DOHH2 (cell line): ENCODE measurements at regions not wholly inside any gene's neighbourhood (a gene's known extent, or its start where the extent isn't known, plus 50 kb on each side); places are given as distances from the start of the nearest gene placed in this dataset.
"Not testable (repeated sequence)": the region's sequence is repeated elsewhere in the genome, so short reads cannot be mapped to it uniquely, and the experiment has no call there.

ENCODE experiments used
- H3F3A ChIP-seq: fragments of 200-600 bp; sonication (generic), shearing (Covaris generic); 2 replicates; pipeline ENCODE4 v1.6.0; 2016; ENCODE audit warnings: antibody characterized with exemption, mild to moderate bottlenecking; ENCODE audit not compliant: control insufficient read depth, insufficient read depth
- H3K27ac ChIP-seq: fragments of 200-600 bp; sonication (generic); 2 replicates; pipeline ENCODE4 v1.5.1; 2014; ENCODE audit warnings: low read depth, mild to moderate bottlenecking, low read length, moderate library complexity
- H3K27me3 ChIP-seq: fragments of 200-600 bp; sonication (generic); 2 replicates; pipeline ENCODE4 v1.6.1; 2014; ENCODE audit warnings: mild to moderate bottlenecking, low read length, mixed read lengths; ENCODE audit not compliant: control insufficient read depth
- H3K36me3 ChIP-seq: fragments of 200-600 bp; sonication (generic); 2 replicates; pipeline ENCODE4 v1.6.1; 2014; ENCODE audit warnings: mild to moderate bottlenecking, low read length, moderate library complexity, mixed read lengths; ENCODE audit not compliant: control insufficient read depth
- H3K4me1 ChIP-seq: fragments of 200-600 bp; sonication (generic); 2 replicates; pipeline ENCODE4 v1.6.1; 2014; ENCODE audit warnings: mild to moderate bottlenecking, low read length, mixed read lengths; ENCODE audit not compliant: control insufficient read depth
- H3K4me2 ChIP-seq: fragments of 200-600 bp; sonication (generic); 2 replicates; pipeline ENCODE4 v1.6.0; 2014; ENCODE audit warnings: mild to moderate bottlenecking, low read length, moderate library complexity
- H3K4me3 ChIP-seq: fragments of 200-600 bp; sonication (generic); 2 replicates; pipeline ENCODE4 v1.5.1; 2014; ENCODE audit warnings: mild to moderate bottlenecking, low read length, mixed read lengths
- H3K79me2 ChIP-seq: fragments of 200-600 bp; sonication (generic); 2 replicates; pipeline ENCODE4 v1.6.1; 2014; ENCODE audit warnings: mild to moderate bottlenecking, low read length, mixed read lengths; ENCODE audit not compliant: control insufficient read depth
- H3K9me2 ChIP-seq: fragments of 200-600 bp; sonication (generic); replicated peaks from 2 replicates; pipeline ENCODE4 v1.6.1; 2014; ENCODE audit warnings: mild to moderate bottlenecking, low read length, mixed read lengths; ENCODE audit not compliant: control insufficient read depth
- H3K9me3 ChIP-seq: fragments of 200-600 bp; sonication (generic); 2 replicates; pipeline ENCODE4 v1.6.1; 2014; ENCODE audit warnings: antibody characterized with exemption, low read length, mixed read lengths; ENCODE audit not compliant: control insufficient read depth, insufficient read depth
- H4K20me1 ChIP-seq: fragments of 200-600 bp; sonication (generic); 2 replicates; pipeline ENCODE4 v1.6.0; 2014; ENCODE audit warnings: low read depth, mild to moderate bottlenecking, antibody characterized with exemption, low read length, moderate library complexity; ENCODE audit not compliant: control insufficient read depth, insufficient read depth
- EZH2phosphoT487 ChIP-seq: fragments of 200-600 bp; sonication (generic); IDR thresholded peaks from 2 replicates; pipeline ENCODE4 v1.6.1; 2017; ENCODE audit warnings: borderline replicate concordance, mild to moderate bottlenecking, antibody characterized with exemption, low read length, moderate library complexity, mixed read lengths
- TF ChIP-seq, protein P1 (sequence below): fragments of 200-600 bp; sonication (generic); IDR thresholded peaks from one replicate; pipeline ENCODE4 v1.5.1; 2014; ENCODE audit warnings: antibody characterized with exemption, mild to moderate bottlenecking, low read depth, low read length; ENCODE audit not compliant: poor library complexity, severe bottlenecking

DNA sequence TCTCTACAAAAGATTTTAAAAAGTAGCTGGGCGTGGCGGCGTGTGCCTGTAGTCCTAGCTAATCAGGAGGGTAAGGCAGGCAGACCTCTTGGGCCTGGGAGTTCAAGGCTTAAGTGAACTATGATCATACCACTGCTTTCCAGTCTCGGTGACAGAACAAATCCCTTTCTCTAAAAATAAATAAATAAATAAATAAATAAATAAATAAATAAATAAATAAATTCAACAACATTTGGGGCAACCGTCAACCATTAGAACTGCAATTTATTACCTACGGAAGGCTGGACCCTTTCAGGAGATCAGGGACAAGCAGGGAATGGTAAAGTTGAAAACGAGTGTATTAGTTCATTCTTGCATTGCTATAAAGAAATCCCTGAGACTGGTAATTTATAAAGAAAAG lies 136.2 kb upstream of the USP9X start:
- Histone ChIP-seq H3K27me3 (no peaks in the 10 kb centered on the region), H3K9me3 (no peaks in the 10 kb centered on the region), H3F3A (no peaks in the 10 kb centered on the region), H3K27ac (no peak overlapping the region), H3K4me3 (no peak overlapping the region), H4K20me1 (no peaks in the 10 kb centered on the region), H3K4me1 (no peaks in the 10 kb centered on the region), H3K79me2 (no peaks in the 10 kb centered on the region), H3K4me2 (no peak overlapping the region), H3K9me2 (no peaks in the 10 kb centered on the region), H3K36me3 (no peaks in the 10 kb centered on the region)
- TF ChIP-seq, protein P1, sequence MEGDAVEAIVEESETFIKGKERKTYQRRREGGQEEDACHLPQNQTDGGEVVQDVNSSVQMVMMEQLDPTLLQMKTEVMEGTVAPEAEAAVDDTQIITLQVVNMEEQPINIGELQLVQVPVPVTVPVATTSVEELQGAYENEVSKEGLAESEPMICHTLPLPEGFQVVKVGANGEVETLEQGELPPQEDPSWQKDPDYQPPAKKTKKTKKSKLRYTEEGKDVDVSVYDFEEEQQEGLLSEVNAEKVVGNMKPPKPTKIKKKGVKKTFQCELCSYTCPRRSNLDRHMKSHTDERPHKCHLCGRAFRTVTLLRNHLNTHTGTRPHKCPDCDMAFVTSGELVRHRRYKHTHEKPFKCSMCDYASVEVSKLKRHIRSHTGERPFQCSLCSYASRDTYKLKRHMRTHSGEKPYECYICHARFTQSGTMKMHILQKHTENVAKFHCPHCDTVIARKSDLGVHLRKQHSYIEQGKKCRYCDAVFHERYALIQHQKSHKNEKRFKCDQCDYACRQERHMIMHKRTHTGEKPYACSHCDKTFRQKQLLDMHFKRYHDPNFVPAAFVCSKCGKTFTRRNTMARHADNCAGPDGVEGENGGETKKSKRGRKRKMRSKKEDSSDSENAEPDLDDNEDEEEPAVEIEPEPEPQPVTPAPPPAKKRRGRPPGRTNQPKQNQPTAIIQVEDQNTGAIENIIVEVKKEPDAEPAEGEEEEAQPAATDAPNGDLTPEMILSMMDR: no peak
- no peak for TF ChIP-seq EZH2phosphoT487

DNA sequence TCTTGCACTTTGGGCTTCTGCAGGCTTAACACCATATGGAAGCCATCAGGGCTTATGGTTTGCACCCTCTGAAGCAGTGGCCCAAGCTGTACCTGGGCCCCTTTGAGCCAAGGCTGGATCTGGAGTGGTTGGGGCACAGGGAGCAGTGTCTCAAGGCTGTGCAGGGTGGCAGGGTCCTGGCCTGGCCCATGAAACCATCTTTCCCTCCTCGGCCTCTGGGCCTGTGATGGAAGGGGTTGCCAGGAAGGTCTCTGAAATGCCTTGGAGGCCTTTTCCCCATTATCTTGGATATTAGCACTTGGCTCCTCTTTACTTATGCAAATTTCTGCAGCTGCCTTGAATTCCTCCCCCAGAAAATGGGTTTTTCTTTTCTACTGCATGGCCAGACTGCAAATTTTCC lies 134.7 kb upstream of the USP9X start:
- no peaks in the 10 kb centered on the region for H3F3A ChIP-seq
- H3K9me3 ChIP-seq: no peaks in the 10 kb centered on the region
- H3K4me2 ChIP-seq: no peak overlapping the region
- H3K4me1 ChIP-seq: no peaks in the 10 kb centered on the region
- no peaks in the 10 kb centered on the region for H3K36me3 ChIP-seq
- no peaks in the 10 kb centered on the region for H3K9me2 ChIP-seq
- no peaks in the 10 kb centered on the region for H3K79me2 ChIP-seq
- TF ChIP-seq, protein P1: no peak
- TF ChIP-seq EZH2phosphoT487: no peak
- H3K4me3 ChIP-seq: no peak overlapping the region
- no peaks in the 10 kb centered on the region for H3K27me3 ChIP-seq
- no peak overlapping the region for H3K27ac ChIP-seq
- H4K20me1 ChIP-seq: no peaks in the 10 kb centered on the region

DNA sequence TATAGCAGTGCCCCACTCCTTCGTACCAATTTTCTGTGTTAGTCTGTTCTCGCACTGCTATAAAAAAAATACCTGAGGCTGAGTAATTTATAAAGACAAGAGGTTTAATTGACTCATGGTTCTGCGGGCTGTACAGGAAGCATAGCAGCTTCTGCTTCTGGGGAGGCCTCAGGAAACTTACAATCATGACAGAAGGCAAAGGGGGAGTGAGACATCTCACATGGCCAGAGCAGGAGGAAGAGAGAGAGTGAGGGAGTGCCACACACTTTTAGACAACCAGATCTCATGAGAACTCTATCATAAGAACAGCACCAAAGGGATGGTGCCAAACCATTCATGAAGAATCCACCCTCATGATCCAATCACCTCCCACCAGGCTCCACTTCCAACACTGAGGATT lies 133.8 kb upstream of the USP9X start:
- H3K79me2 ChIP-seq, H3K9me2 ChIP-seq, H4K20me1 ChIP-seq, H3K4me1 ChIP-seq, H3K4me2 ChIP-seq, H3K4me3 ChIP-seq, H3F3A ChIP-seq, H3K9me3 ChIP-seq, H3K36me3 ChIP-seq, H3K27me3 ChIP-seq, H3K27ac ChIP-seq: not testable (repeated sequence)

DNA sequence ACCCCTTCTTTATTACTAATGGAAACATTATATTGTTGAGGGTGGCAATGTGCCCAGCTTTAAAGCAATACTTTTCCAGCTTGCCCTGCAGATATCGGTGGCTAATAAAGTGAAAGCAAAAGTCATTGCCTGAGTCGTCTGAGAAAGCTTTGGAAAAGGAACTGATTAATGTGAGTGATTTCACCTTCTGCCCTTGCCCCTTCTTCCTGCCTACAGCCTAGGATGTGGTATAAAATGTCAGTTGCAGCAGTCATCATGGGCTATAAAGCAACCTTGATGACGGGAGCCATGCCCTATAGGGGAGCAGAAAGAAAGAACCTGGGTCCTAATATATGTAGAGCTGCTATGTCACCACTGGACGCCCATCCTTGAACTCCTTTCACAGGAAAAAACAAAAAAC lies 132.4 kb upstream of the USP9X start:
- no peaks in the 10 kb centered on the region for H4K20me1 ChIP-seq
- H3K4me2 ChIP-seq: no peak overlapping the region
- H3K79me2 ChIP-seq: no peaks in the 10 kb centered on the region

More for the DNA sequence above, 132.4 kb upstream of the USP9X start:
- H3K36me3 ChIP-seq: no peaks in the 10 kb centered on the region
- TF ChIP-seq, protein P1: no peak
- TF ChIP-seq EZH2phosphoT487: no peak
- H3K27me3 ChIP-seq: no peaks in the 10 kb centered on the region
- H3K27ac ChIP-seq: no peak overlapping the region
- H3K9me3 ChIP-seq: no peaks in the 10 kb centered on the region
- H3K4me3 ChIP-seq: no peak overlapping the region
- H3K4me1 ChIP-seq: no peaks in the 10 kb centered on the region
- no peaks in the 10 kb centered on the region for H3K9me2 ChIP-seq
- no peaks in the 10 kb centered on the region for H3F3A ChIP-seq
